ENCODE measurements at regions not wholly inside any gene's neighbourhood (a gene's known extent, or its start where the extent isn't known, plus 50 kb on each side); places are given as distances from the start of the nearest gene placed in this dataset.

DNA sequence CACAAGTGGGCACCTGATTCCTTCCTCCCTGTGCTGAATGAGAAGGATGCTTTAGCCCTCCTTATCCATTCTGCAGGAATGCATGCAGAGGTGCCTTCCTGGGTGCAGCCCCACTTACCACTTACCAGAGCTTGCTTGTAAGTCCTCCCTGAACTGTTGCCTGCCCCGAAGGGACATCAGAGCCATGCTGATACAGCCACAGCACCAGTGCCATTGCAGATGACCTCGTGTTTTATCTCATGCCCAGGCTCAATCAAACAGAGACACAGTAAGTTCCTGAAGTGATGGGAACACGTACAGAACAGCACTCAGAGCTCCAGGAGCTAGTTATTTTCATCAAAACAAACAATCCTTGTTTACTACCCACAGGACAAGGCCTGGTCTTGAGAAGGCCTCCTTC lies 81.9 kb downstream of the ATP1A1 start:
- 90% methylated on average over 2 of the region's 3 CpGs for WGBS (ENCODE audit: insufficient coverage)
- Histone ChIP-seq H3K9me3 (ENCODE audit: control extremely low read depth in 1 of 3, control insufficient read depth in 2 of 3, insufficient read depth in 1 of 3, low read length in 2 of 3) (no peaks in the 10 kb centered on the region), H3K27ac (ENCODE audit: low read length in 2 of 2) (no peak overlapping the region), H4K20me1 (ENCODE audit: control insufficient read depth, insufficient read depth, low read length, poor library complexity, severe bottlenecking) (no peaks in the 10 kb centered on the region), H3K9ac (ENCODE audit: low read length) (no peak overlapping the region), H3K79me2 (ENCODE audit: control insufficient read depth, insufficient read depth, low read length) (no peaks in the 10 kb centered on the region), H3K4me2 (replicated peaks; ENCODE audit: low read depth, low read length, poor library complexity, severe bottlenecking) (no peak overlapping the region), H3K4me3 (ENCODE audit: control extremely low read depth in 1 of 5, extremely low read depth in 1 of 5, insufficient read depth in 1 of 5, low read depth in 2 of 5, low read length in 4 of 5) (no peak overlapping the region), H3K27me3 (replicated peaks in 1 of 4; ENCODE audit: control extremely low read depth in 1 of 4, control insufficient read depth in 3 of 4, insufficient read depth in 4 of 4, low read length in 3 of 4) (no peaks in the 10 kb centered on the region), H3K36me3 (replicated peaks in 1 of 2; ENCODE audit: control extremely low read depth in 1 of 2, control insufficient read depth in 1 of 2, extremely low read depth in 1 of 2, insufficient read depth in 2 of 2, low read length in 1 of 2) (no peaks in the 10 kb centered on the region), H3K4me1 (ENCODE audit: control insufficient read depth in 2 of 2, insufficient read depth in 2 of 2, low read length in 2 of 2) (no peaks in the 10 kb centered on the region), H2AFZ (ENCODE audit: insufficient read depth, low read depth, low read length, poor library complexity, severe bottlenecking) (no peak overlapping the region)
- Mint-ChIP-seq H3K4me3 (no peak overlapping the region), H3K9me3 (ENCODE audit: insufficient read depth) (no peaks in the 10 kb centered on the region), H3K4me1 (no peaks in the 10 kb centered on the region), H3K27ac (no peak overlapping the region), H3K27me3 (no peaks in the 10 kb centered on the region)
- intact Hi-C loops (cut with micrococcal nuclease): no loop called here
- DNase-seq (no peak), ATAC-seq (ENCODE audit: low read depth) (no peak)
- ChIA-PET POLR2A (no interaction called here), CTCF (interaction anchor here (1.0 to 1.3 kb wide), 2 partner anchors 30 to 316 kb away, joined by 3 to 4 read pairs; no protein-coding TSS in a partner anchor)
- TF ChIP-seq EZH2 (IDR thresholded peaks at IDR 0.05; ENCODE audit: borderline replicate concordance, insufficient read depth, low read depth, low read length, poor library complexity, severe bottlenecking): no peak
- TF ChIP-seq, protein P1, sequence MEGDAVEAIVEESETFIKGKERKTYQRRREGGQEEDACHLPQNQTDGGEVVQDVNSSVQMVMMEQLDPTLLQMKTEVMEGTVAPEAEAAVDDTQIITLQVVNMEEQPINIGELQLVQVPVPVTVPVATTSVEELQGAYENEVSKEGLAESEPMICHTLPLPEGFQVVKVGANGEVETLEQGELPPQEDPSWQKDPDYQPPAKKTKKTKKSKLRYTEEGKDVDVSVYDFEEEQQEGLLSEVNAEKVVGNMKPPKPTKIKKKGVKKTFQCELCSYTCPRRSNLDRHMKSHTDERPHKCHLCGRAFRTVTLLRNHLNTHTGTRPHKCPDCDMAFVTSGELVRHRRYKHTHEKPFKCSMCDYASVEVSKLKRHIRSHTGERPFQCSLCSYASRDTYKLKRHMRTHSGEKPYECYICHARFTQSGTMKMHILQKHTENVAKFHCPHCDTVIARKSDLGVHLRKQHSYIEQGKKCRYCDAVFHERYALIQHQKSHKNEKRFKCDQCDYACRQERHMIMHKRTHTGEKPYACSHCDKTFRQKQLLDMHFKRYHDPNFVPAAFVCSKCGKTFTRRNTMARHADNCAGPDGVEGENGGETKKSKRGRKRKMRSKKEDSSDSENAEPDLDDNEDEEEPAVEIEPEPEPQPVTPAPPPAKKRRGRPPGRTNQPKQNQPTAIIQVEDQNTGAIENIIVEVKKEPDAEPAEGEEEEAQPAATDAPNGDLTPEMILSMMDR (IDR thresholded peaks at IDR 0.05): no peak

DNA sequence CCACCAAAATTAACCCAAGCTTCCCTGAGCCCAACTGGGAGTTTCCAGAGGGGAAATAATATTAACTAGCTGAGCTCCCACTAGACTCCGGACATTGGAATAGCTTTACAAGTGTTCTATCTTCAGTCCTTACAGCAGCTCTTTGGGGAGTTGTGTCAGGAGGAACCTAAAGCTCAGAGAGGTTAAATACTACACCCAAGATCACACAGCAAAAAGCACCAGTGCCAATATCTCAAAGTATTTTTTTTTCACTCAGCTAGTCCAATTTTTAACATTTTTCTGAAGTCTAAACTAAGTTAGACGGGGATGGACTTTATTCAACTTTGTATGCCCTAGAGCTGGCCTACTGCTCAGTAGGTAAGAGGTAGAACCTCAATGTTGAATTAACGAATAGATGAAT lies 82.5 kb downstream of the ATP1A1 start:
- no peak overlapping the region for H3K27ac Mint-ChIP-seq
- ATAC-seq (ENCODE audit: low read depth) (no peak), DNase-seq (no peak)
- Histone ChIP-seq H3K4me2 (replicated peaks; ENCODE audit: low read depth, low read length, poor library complexity, severe bottlenecking) (no peak overlapping the region), H3K36me3 (replicated peaks in 1 of 2; ENCODE audit: control extremely low read depth in 1 of 2, control insufficient read depth in 1 of 2, extremely low read depth in 1 of 2, insufficient read depth in 2 of 2, low read length in 1 of 2) (no peaks in the 10 kb centered on the region), H2AFZ (ENCODE audit: insufficient read depth, low read depth, low read length, poor library complexity, severe bottlenecking) (no peak overlapping the region), H4K20me1 (ENCODE audit: control insufficient read depth, insufficient read depth, low read length, poor library complexity, severe bottlenecking) (no peaks in the 10 kb centered on the region), H3K27me3 (replicated peaks in 1 of 4; ENCODE audit: control extremely low read depth in 1 of 4, control insufficient read depth in 3 of 4, insufficient read depth in 4 of 4, low read length in 3 of 4) (no peaks in the 10 kb centered on the region), H3K27ac (ENCODE audit: low read length in 2 of 2) (no peak overlapping the region), H3K9ac (ENCODE audit: low read length) (no peak overlapping the region), H3K9me3 (ENCODE audit: control extremely low read depth in 1 of 3, control insufficient read depth in 2 of 3, insufficient read depth in 1 of 3, low read length in 2 of 3) (no peaks in the 10 kb centered on the region), H3K4me1 (ENCODE audit: control insufficient read depth in 2 of 2, insufficient read depth in 2 of 2, low read length in 2 of 2) (no peaks in the 10 kb centered on the region), H3K79me2 (ENCODE audit: control insufficient read depth, insufficient read depth, low read length) (no peaks in the 10 kb centered on the region), H3K4me3 (ENCODE audit: control extremely low read depth in 1 of 5, extremely low read depth in 1 of 5, insufficient read depth in 1 of 5, low read depth in 2 of 5, low read length in 4 of 5) (no peak overlapping the region)
- POLR2A ChIA-PET: no interaction called here
- no CpG with 5 or more reads among the region's 3 CpGs for WGBS (ENCODE audit: insufficient coverage)
- TF ChIP-seq EZH2 (IDR thresholded peaks at IDR 0.05; ENCODE audit: borderline replicate concordance, insufficient read depth, low read depth, low read length, poor library complexity, severe bottlenecking): no peak
- TF ChIP-seq, protein P1 (IDR thresholded peaks at IDR 0.05): no peak
- CTCF ChIA-PET: interaction anchor here (1.0 to 1.3 kb wide), 2 partner anchors 30 to 317 kb away, joined by 3 to 4 read pairs; no protein-coding TSS in a partner anchor
- intact Hi-C loops (cut with micrococcal nuclease): no loop called here
- H3K27me3 Mint-ChIP-seq: no peaks in the 10 kb centered on the region
- H3K9me3 Mint-ChIP-seq (ENCODE audit: insufficient read depth): no peaks in the 10 kb centered on the region
- H3K4me3 Mint-ChIP-seq: no peak overlapping the region
- no peaks in the 10 kb centered on the region for H3K4me1 Mint-ChIP-seq

Measured in B cell (primary cell).